CD4-positive, CD25-positive, alpha-beta regulatory T cell (primary cell): ENCODE measurements at regions not wholly inside any gene's neighbourhood (a gene's known extent, or its start where the extent isn't known, plus 50 kb on each side); places are given as distances from the start of the nearest gene placed in this dataset.

Source experiments
- ATAC-seq, 2 donors: fragments of 150-1000 bp; cut with Tn5 transposase; one replicate each; pipeline ENCODE4 v1.10.0; 2021; ENCODE audit warnings: low read depth in 2 of 2, moderate number of reproducible peaks in 2 of 2, moderate library complexity in 1 of 2
- DNase-seq, 3 donors: peaks; one replicate each; pipeline versions ENCODE4 v3.0.0 to v3.0.0-alpha.2; 2012 to 2022; ENCODE audit warnings: mixed read lengths in 1 of 3
- H3K27ac ChIP-seq: one replicate; pipeline ENCODE4 v1.7.0; 2013; ENCODE audit warnings: mild to moderate bottlenecking, low read length; ENCODE audit not compliant: insufficient read depth, poor library complexity, severe bottlenecking
- H3K27me3 ChIP-seq: one replicate; pipeline ENCODE4 v1.7.0; 2013; ENCODE audit warnings: low read length; ENCODE audit not compliant: control insufficient read depth, insufficient read depth
- H3K36me3 ChIP-seq: one replicate; pipeline ENCODE4 v1.7.0; 2013; ENCODE audit warnings: mild to moderate bottlenecking, low read length, moderate library complexity; ENCODE audit not compliant: control insufficient read depth, insufficient read depth
- H3K4me1 ChIP-seq: 2 replicates; pipeline ENCODE4 v1.7.0; 2013; ENCODE audit warnings: mild to moderate bottlenecking, low read length; ENCODE audit not compliant: insufficient read depth, control insufficient read depth, poor library complexity, severe bottlenecking
- H3K4me3 ChIP-seq: one replicate; pipeline ENCODE4 v1.7.0; 2013; ENCODE audit warnings: low read depth, mild to moderate bottlenecking, low read length, moderate library complexity
- H3K9me3 ChIP-seq, 2 experiments: 1 replicate in 1 of 2; 2 replicates in 1 of 2; pipeline ENCODE4 v1.7.0; 2013; ENCODE audit warnings: low read length in 2 of 2, mild to moderate bottlenecking in 1 of 2, moderate library complexity in 1 of 2; ENCODE audit not compliant: control insufficient read depth in 2 of 2
- H3K27ac Mint-ChIP-seq, 3 donors: one replicate each; pipeline ENCODE4 v1.8.0; 2020 to 2022; ENCODE audit warnings: mild to moderate bottlenecking in 3 of 3, mixed read lengths in 3 of 3, moderate library complexity in 2 of 3
- H3K27me3 Mint-ChIP-seq: one replicate; pipeline ENCODE4 v1.8.0; 2022; ENCODE audit warnings: mild to moderate bottlenecking, mixed read lengths
- H3K36me3 Mint-ChIP-seq: one replicate; pipeline ENCODE4 v1.8.0; 2020; ENCODE audit warnings: mixed read lengths
- H3K4me1 Mint-ChIP-seq, 4 donors: one replicate each; pipeline ENCODE4 v1.8.0; 2020 to 2022; ENCODE audit warnings: mixed read lengths in 4 of 4, mild to moderate bottlenecking in 1 of 4
- H3K4me3 Mint-ChIP-seq, 4 donors: one replicate each; pipeline ENCODE4 v1.8.0; 2020 to 2022; ENCODE audit warnings: mild to moderate bottlenecking in 4 of 4, mixed read lengths in 4 of 4, moderate library complexity in 3 of 4
- H3K9me3 Mint-ChIP-seq, 7 donors: one replicate each; pipeline ENCODE4 v1.8.0; 2020 to 2022; ENCODE audit warnings: mixed read lengths in 7 of 7, mild to moderate bottlenecking in 3 of 7, moderate library complexity in 2 of 7

GRCh38 chr14:103209506-103209905 lies 86.2 kb downstream of the TNFAIP2 start:
- H3K4me3 Mint-ChIP-seq: no peak overlapping the region
- peaks cover 8% of the 10 kb centered on the region for H3K27me3 ChIP-seq
- peaks cover 0 to 10% (median 4%) of the 10 kb centered on the region in 7 donors for H3K9me3 Mint-ChIP-seq
- DNase-seq: no peak
- H3K4me3 ChIP-seq: no peak overlapping the region
- H3K4me1 Mint-ChIP-seq: no peaks in the 10 kb centered on the region
- H3K27ac Mint-ChIP-seq: no peak overlapping the region
- H3K9me3 ChIP-seq: peaks cover 7 to 9% of the 10 kb centered on the region in 2 experiments
- no peaks in the 10 kb centered on the region for H3K36me3 Mint-ChIP-seq
- peaks cover 39% of the 10 kb centered on the region for H3K27me3 Mint-ChIP-seq
- no peak for ATAC-seq
- no peak overlapping the region for H3K27ac ChIP-seq
- H3K36me3 ChIP-seq: no peaks in the 10 kb centered on the region
- H3K4me1 ChIP-seq: no peaks in the 10 kb centered on the region

DNA sequence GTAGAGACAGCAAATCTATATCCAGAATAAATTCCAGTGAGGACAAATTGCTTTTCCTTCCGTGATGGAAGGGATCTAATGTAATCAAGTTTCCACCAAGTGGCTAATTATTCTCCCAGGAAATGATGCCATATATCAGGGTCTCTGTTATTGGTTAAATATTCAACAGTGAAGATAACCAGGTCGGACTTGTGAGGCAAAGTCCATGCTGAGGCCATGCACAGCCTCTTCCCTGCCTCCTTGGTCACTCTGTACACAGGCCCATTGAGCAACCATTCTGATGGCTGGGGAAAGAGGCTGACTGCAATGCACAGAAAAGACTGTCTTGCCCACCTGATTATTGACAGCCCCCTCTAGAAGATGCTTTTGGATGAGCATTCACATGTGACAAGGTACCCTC lies 90.1 kb downstream of the TNFAIP2 start:
- H3K27ac ChIP-seq: no peak overlapping the region
- Mint-ChIP-seq H3K36me3 (no peaks in the 10 kb centered on the region), H3K4me1 (peaks cover 0 to 4% (median 0%) of the 10 kb centered on the region in 4 donors), H3K27me3 (peaks cover 37% of the 10 kb centered on the region), H3K27ac (no peak overlapping the region), H3K4me3 (no peak overlapping the region), H3K9me3 (peaks cover 0 to 4% (median 0%) of the 10 kb centered on the region in 7 donors)
- no peak for ATAC-seq
- no peaks in the 10 kb centered on the region for H3K9me3 ChIP-seq
- no peaks in the 10 kb centered on the region for H3K4me1 ChIP-seq
- DNase-seq: no peak
- H3K36me3 ChIP-seq: no peaks in the 10 kb centered on the region
- no peak overlapping the region for H3K4me3 ChIP-seq
- peaks cover 9% of the 10 kb centered on the region for H3K27me3 ChIP-seq

- peaks cover 36% of the 10 kb centered on the region for H3K27me3 Mint-ChIP-seq
- Histone ChIP-seq H3K4me3 (no peak overlapping the region), H3K9me3 (no peaks in the 10 kb centered on the region), H3K27me3 (peaks cover 3% of the 10 kb centered on the region), H3K4me1 (no peaks in the 10 kb centered on the region), H3K27ac (no peak overlapping the region), H3K36me3 (no peaks in the 10 kb centered on the region)
- peaks cover 0 to 4% (median 0%) of the 10 kb centered on the region in 7 donors for H3K9me3 Mint-ChIP-seq
- ATAC-seq (no peak), DNase-seq (no peak)
- H3K4me1 Mint-ChIP-seq: peaks cover 0 to 5% (median under 1%) of the 10 kb centered on the region in 4 donors
- no peak overlapping the region for H3K27ac Mint-ChIP-seq
- no peaks in the 10 kb centered on the region for H3K36me3 Mint-ChIP-seq
- H3K4me3 Mint-ChIP-seq: no peak overlapping the region
Observed at GRCh38 chr14:103214461-103214958, 91.2 kb downstream of the TNFAIP2 start.

DNA sequence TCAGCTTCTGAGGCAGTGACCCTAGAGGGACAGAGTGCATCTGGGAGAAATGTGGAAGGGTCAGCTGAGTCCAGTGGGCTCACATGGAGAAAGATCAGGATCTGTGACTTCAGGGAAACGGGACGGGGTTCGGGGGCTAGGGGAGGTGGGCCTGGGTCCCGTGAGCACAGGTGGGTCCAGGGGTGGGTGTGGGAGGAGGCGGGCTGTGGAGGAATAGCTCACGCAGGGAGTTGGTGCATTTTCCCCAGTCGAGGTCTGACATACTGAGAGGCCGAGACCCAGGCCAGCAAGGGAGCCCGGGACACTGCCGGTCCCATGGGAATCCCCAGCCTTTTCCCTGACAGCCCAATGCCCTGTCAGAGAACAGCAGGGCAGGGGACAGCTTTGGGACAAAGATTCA lies 93.1 kb downstream of the TNFAIP2 start:
- no peak overlapping the region for H3K4me3 ChIP-seq
- no peaks in the 10 kb centered on the region for H3K4me1 ChIP-seq
- peaks cover 3% of the 10 kb centered on the region for H3K27me3 ChIP-seq
- no peaks in the 10 kb centered on the region for H3K9me3 ChIP-seq
- no peak for DNase-seq
- Mint-ChIP-seq H3K4me3 (no peak overlapping the region), H3K27me3 (peaks cover 33% of the 10 kb centered on the region), H3K36me3 (no peaks in the 10 kb centered on the region), H3K27ac (no peak overlapping the region), H3K9me3 (peaks cover 0 to 4% (median 0%) of the 10 kb centered on the region in 7 donors), H3K4me1 (peaks cover 0 to 7% (median 3%) of the 10 kb centered on the region in 4 donors)
- no peak overlapping the region for H3K27ac ChIP-seq
- H3K36me3 ChIP-seq: no peaks in the 10 kb centered on the region
- ATAC-seq: no peak

DNA sequence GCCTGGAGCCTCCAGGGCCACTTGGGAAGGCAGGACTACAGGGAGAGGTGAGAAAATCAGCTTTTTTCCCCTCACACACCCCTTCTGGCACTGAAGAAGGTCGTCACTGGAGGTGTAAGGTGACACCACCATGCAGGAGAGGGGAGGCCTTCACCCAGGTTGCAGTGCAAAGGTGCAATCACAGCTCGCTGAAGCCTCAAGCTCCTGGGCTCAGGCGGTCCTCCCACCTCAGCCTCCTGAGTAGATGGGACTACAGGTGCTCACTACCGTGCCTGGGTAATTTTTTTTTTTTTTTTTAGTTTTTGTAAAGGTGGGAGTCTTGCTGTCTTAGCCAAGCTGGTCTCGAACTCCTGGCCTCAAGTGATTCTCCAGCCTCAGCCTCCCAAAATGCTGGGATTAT lies 93.6 kb downstream of the TNFAIP2 start:
- ATAC-seq (no peak), DNase-seq (no peak)
- Histone ChIP-seq H3K27ac (no peak overlapping the region), H3K36me3 (no peaks in the 10 kb centered on the region), H3K4me1 (no peaks in the 10 kb centered on the region), H3K27me3 (peaks cover 3% of the 10 kb centered on the region), H3K4me3 (no peak overlapping the region), H3K9me3 (no peaks in the 10 kb centered on the region)
- Mint-ChIP-seq H3K27ac (no peak overlapping the region), H3K36me3 (no peaks in the 10 kb centered on the region), H3K4me1 (peaks cover 0 to 7% (median 3%) of the 10 kb centered on the region in 4 donors), H3K4me3 (no peak overlapping the region), H3K9me3 (peaks cover 0 to 4% (median 0%) of the 10 kb centered on the region in 7 donors), H3K27me3 (peaks cover 37% of the 10 kb centered on the region)

DNA sequence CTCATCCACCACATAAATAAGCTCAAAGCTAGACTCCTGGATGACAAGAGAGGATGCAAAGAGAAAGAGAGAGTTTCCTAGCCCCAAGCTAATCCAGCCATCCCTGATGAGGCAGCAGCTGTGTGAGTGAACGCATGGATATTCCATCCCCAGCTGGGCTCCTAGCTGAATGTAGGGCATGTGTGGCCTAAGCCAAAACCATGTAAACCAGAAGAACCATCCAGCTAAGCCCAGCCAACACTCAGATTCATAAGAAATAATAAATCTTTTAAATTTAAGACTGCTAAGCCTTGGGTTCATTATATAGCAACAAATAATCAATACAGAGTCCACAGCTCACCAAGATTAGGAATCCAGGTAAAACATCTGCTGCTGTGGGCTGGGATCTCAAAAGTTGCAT lies 94.3 kb downstream of the TNFAIP2 start:
- DNase-seq (no peak), ATAC-seq (no peak)
- no peak overlapping the region for H3K4me3 ChIP-seq
- no peak overlapping the region for H3K27ac Mint-ChIP-seq
- no peak overlapping the region for H3K27ac ChIP-seq
- peaks cover 3% of the 10 kb centered on the region for H3K27me3 ChIP-seq
- H3K4me1 Mint-ChIP-seq: peaks cover 0 to 7% (median 3%) of the 10 kb centered on the region in 4 donors
- no peak overlapping the region for H3K4me3 Mint-ChIP-seq
- peaks cover 0 to 4% (median 0%) of the 10 kb centered on the region in 7 donors for H3K9me3 Mint-ChIP-seq
- H3K36me3 Mint-ChIP-seq: no peaks in the 10 kb centered on the region
- no peaks in the 10 kb centered on the region for H3K36me3 ChIP-seq
- H3K4me1 ChIP-seq: no peaks in the 10 kb centered on the region
- H3K9me3 ChIP-seq: no peaks in the 10 kb centered on the region
- peaks cover 43% of the 10 kb centered on the region for H3K27me3 Mint-ChIP-seq

DNA sequence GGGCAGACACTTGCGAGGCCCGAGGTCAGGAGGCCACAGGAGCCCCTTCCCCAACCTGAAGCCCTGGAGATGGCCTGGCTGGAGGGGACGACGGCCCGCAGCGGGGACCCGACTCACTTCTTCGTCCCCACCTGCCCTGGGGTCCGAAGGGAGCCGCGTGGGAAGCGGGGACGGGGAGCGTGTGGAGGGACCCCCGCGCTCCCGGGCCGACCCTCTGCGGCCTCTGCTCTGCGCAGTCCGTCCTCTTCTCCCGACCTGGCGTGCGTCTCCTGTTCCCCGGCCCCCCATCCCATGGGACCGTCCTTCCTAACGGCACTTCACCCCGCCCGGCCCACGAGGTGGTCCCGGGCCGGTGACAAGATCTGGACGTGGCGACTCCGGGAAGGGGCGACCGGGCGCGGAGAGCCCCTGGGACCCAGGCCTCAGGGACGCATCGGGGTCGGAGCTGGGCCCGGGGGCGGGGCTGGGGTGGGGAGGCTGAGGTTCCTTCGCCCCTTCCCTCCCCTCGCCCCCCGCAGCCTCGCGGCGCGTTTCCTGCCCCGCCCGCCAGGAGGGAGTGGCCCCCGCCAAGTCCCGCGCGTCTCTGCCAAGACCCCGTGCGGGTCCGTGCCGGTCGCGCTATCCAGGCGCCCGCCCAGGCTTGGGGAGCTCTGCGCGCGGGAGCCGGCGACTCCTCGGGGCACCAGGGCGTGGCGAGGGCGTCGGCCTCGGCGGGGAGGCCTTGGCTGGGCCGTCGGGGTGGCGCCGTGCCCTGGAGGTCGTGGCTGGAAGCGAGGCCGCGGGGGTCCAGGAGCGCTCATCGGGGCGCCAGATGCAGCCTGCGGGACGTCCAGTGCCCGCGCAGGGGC lies 97.1 kb downstream of the TNFAIP2 start:
- no peak for ATAC-seq
- Mint-ChIP-seq H3K4me1 (peaks cover 0 to 7% (median 3%) of the 10 kb centered on the region in 4 donors), H3K36me3 (no peaks in the 10 kb centered on the region), H3K27ac (no peak overlapping the region), H3K27me3 (peaks cover 37% of the 10 kb centered on the region), H3K4me3 (no peak overlapping the region), H3K9me3 (peaks cover 0 to 4% (median 0%) of the 10 kb centered on the region in 7 donors)
- no peak for DNase-seq
- Histone ChIP-seq H3K36me3 (no peaks in the 10 kb centered on the region), H3K4me3 (no peak overlapping the region), H3K27me3 (no peaks in the 10 kb centered on the region), H3K27ac (no peak overlapping the region), H3K9me3 (no peaks in the 10 kb centered on the region), H3K4me1 (no peaks in the 10 kb centered on the region)
